GM10266 (cell line): ENCODE measurements at regions not wholly inside any gene's neighbourhood (a gene's known extent, or its start where the extent isn't known, plus 50 kb on each side); places are given as distances from the start of the nearest gene placed in this dataset.

ENCODE experiments used
- DNase-seq: peaks from one replicate; pipeline ENCODE4 v3.0.0; 2012; ENCODE audit errors: extremely low spot score
- CTCF ChIP-seq: IDR thresholded peaks from 2 replicates; pipeline ENCODE4 v1.5.1; 2012; ENCODE audit warnings: mild to moderate bottlenecking, low read depth; ENCODE audit not compliant: control insufficient read depth, insufficient read depth; ENCODE audit errors: missing control alignments

- TF ChIP-seq CTCF: no peak
- no peak for DNase-seq
These were observed 679.3 kb upstream of the CELF2 start for GRCh38 chr10:10338339-10338738.

- TF ChIP-seq CTCF: no peak
- no peak for DNase-seq
These were observed 671.1 kb upstream of the CELF2 start for GRCh38 chr10:10346390-10347150.

GRCh38 chr10:10350050-10350449, 667.6 kb upstream of the CELF2 start:
- no peak for DNase-seq
- TF ChIP-seq CTCF: no peak

- no peak for DNase-seq
These were observed 666.2 kb upstream of the CELF2 start for GRCh38 chr10:10351451-10351850.

GRCh38 chr10:10353326-10353868, 664.3 kb upstream of the CELF2 start:
- no peak for DNase-seq
- TF ChIP-seq CTCF: no peak

More at GRCh38 chr10:10351451-10351850, 666.2 kb upstream of the CELF2 start:
- TF ChIP-seq CTCF: no peak

- no peak for TF ChIP-seq CTCF
- no peak for DNase-seq
These were observed 658.4 kb upstream of the CELF2 start for GRCh38 chr10:10359263-10359662.

GRCh38 chr10:10361301-10361885, 656.3 kb upstream of the CELF2 start:
- no peak for DNase-seq
- no peak for TF ChIP-seq CTCF
